ENCODE measurements at regions not wholly inside any gene's neighbourhood (a gene's known extent, or its start where the extent isn't known, plus 50 kb on each side); places are given as distances from the start of the nearest gene placed in this dataset.
A peak's percentile ranks its signal among the peaks of the same experiment; 100 is the strongest.

GRCh38 chr5:124000538-124000937, 488.6 kb downstream of the CSNK1G3 start:
- H3K27ac ChIP-seq (ENCODE audit: extremely low read depth, low read depth, low read length), result no peak overlapping the region
- ChIA-PET CTCF (no interaction called here), POLR2A (no interaction called here)
- H3K36me3 ChIP-seq (ENCODE audit: control insufficient read depth in 2 of 2, insufficient read depth in 1 of 2, low read length in 2 of 2), result no peaks in the 10 kb centered on the region
- TF ChIP-seq HOXA7 (CRISPR knock-in tag; IDR thresholded peaks at IDR 0.05; ENCODE audit: borderline replicate concordance) (no peak), ZNF335 (tag by site-specific recombination; conservative IDR thresholded peaks at IDR 0.05) (0 out of 2 replicates have a peak, but pooled peaks have one; percentile 14), ZNF791 (tag by site-specific recombination; IDR thresholded peaks at IDR 0.05) (no peak), ZNF280D (tag by site-specific recombination; IDR thresholded peaks at IDR 0.05) (no peak), ZBTB21 (tag by site-specific recombination; IDR thresholded peaks at IDR 0.05) (no peak), PRDM10 (tag by site-specific recombination; IDR thresholded peaks at IDR 0.05) (no peak), PRDM6 (tag by site-specific recombination; IDR thresholded peaks at IDR 0.05) (peak; percentile 39; the same call in 1 of the 2 replicates), ZNF626 (tag by site-specific recombination; IDR thresholded peaks at IDR 0.05) (no peak), IKZF3 (tag by site-specific recombination; IDR thresholded peaks at IDR 0.05) (0 out of 2 replicates have a peak, but pooled peaks have one; percentile 10), ZXDB (tag by site-specific recombination; IDR thresholded peaks at IDR 0.05) (no peak)
- peaks cover 12% of the 10 kb centered on the region; the same call in 1 of the 2 replicates for H3K4me1 ChIP-seq (ENCODE audit: control insufficient read depth, insufficient read depth, low read length)
- no peak overlapping the region for H3K4me3 ChIP-seq (ENCODE audit: low read depth, low read length)
- H3K9me3 ChIP-seq (ENCODE audit: control insufficient read depth, insufficient read depth, low read depth, low read length), result no peaks in the 10 kb centered on the region

DNA sequence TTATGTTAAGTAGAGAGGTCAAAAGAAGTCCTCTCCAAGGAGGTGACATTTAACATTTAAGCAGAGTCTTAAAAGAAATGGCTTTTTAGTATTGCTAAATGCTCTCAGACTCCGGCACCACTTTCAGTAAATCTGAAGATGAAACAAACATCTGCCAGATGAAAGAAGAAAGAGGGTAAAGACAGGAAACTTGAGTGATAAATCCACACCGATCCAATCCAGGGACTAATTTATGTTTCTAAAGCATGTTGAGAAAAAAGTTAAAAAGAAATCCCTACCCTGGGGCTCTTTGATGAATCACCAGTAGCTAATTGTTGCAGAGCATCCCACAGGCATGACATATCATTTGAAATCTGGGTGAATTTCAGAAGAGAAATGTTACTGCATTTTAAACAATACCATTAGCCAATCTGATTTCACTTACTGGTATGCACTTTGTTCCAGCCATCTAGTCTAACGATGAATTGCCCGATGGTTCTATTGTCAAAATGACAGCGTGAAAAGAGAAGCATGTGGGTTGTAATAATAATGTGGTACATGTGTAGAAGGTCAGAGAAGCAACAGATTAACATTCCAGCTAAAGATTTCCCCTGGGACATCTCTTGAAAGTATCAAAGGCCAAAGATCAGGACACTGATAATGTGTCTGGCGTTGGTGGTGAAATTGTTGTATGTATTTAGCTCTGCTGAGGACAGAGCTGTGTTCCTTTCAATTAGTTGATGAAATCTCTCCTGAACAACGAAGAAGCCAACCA, 485.7 kb downstream of the CSNK1G3 start:
- no peaks in the 10 kb centered on the region for H3K36me3 ChIP-seq (ENCODE audit: control insufficient read depth in 2 of 2, insufficient read depth in 1 of 2, low read length in 2 of 2)
- no peak overlapping the region for H3K4me3 ChIP-seq (ENCODE audit: low read depth, low read length)
- POLR2A ChIA-PET, result no interaction called here
- TF ChIP-seq ZNF701 (tag by site-specific recombination; IDR thresholded peaks at IDR 0.05), result no peak
- peak; percentile 43; the same call in 1 of the 2 replicates for TF ChIP-seq SCRT2 (tag by site-specific recombination; IDR thresholded peaks at IDR 0.05)
- TF ChIP-seq SALL2 (tag by site-specific recombination; IDR thresholded peaks at IDR 0.05; ENCODE audit: borderline replicate concordance), result no peak
- no peak for TF ChIP-seq ZBTB48 (tag by site-specific recombination; IDR thresholded peaks at IDR 0.05)
- 0 out of 2 replicates have a peak, but pooled peaks have one; percentile 21 for TF ChIP-seq MZF1 (tag by site-specific recombination; IDR thresholded peaks at IDR 0.05; ENCODE audit: borderline replicate concordance)
- CTCF ChIA-PET, result no interaction called here
- no peaks in the 10 kb centered on the region for H3K9me3 ChIP-seq (ENCODE audit: control insufficient read depth, insufficient read depth, low read depth, low read length)
- no peak overlapping the region for H3K27ac ChIP-seq (ENCODE audit: extremely low read depth, low read depth, low read length)
- H3K4me1 ChIP-seq (ENCODE audit: control insufficient read depth, insufficient read depth, low read length), result peaks cover 12% of the 10 kb centered on the region; the same call in 1 of the 2 replicates

Measured in HEK293 (cell line).